ENCODE measurements at regions not wholly inside any gene's neighbourhood (a gene's known extent, or its start where the extent isn't known, plus 50 kb on each side); places are given as distances from the start of the nearest gene placed in this dataset.

DNA sequence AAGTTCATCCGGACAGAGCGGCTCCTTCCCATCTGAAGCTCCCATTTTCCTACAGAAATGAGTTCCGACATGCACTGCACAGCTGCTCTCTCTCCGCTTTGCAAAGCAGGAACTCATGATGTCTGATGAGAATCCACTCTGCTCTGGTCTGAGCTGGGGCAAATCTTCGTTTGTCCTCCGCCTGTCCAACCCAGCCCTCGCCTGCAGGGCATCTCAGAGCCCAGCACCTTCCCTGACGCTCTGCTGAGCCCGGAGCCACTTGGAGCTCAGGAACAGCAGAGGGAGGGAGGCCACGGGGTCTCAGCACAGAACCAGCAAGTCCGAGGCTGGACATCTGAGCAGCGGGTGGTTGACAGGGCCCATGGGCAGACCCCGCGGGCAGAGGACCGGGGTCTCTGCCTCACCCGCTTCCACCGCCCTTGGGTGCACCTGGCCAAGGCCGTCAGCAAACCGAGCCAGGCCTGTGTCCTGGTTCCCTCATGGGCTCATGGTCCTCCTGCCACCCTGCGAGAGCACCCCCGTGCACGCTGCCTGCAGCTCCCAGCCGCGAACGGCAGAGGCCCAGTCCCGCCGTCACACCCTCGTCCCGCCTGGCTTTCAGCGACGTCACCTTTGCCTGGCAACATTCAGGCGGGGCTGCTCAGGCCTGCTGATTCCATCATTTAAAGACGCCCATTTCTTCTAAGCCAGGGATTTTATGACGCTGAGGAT lies 78.5 kb upstream of the BHLHE23 start:
- intact Hi-C loops (cut with micrococcal nuclease) = no loop called here
- no TSS peak for BruUV-seq (replicated peaks)
- H3K27me3 ChIP-seq (ENCODE audit: control insufficient read depth in 2 of 2, insufficient read depth in 2 of 2, low read length in 2 of 2) = no peaks in the 10 kb centered on the region
- H3K9me3 ChIP-seq (replicated peaks; ENCODE audit: control insufficient read depth, insufficient read depth, low read length) = no peaks in the 10 kb centered on the region
- no peak overlapping the region for H3K27ac ChIP-seq (ENCODE audit: insufficient read depth, low read depth, low read length)
- no peaks in the 10 kb centered on the region for H3K4me1 ChIP-seq (ENCODE audit: control insufficient read depth, extremely low read depth, insufficient read depth, low read length)
- TF ChIP-seq EZH2 (IDR thresholded peaks at IDR 0.05; ENCODE audit: borderline replicate concordance, low read depth, low read length, severe bottlenecking) = no peak
- no peak for TF ChIP-seq MAX (IDR thresholded peaks at IDR 0.05; ENCODE audit: insufficient read depth, insufficient read length)
- TF ChIP-seq JUN (IDR thresholded peaks at IDR 0.05; ENCODE audit: borderline replicate concordance, insufficient read depth, insufficient read length, low read depth) = no peak
- TF ChIP-seq POLR2AphosphoS5 (IDR thresholded peaks at IDR 0.05; ENCODE audit: insufficient read depth, low read depth, low read length) = no peak
- no peak for TF ChIP-seq FOS (IDR thresholded peaks at IDR 0.05; ENCODE audit: borderline replicate concordance, insufficient read depth, low read length)
- H3K36me3 ChIP-seq (ENCODE audit: control insufficient read depth in 2 of 2, extremely low read depth in 1 of 2, insufficient read depth in 2 of 2, low read length in 2 of 2) = no peaks in the 10 kb centered on the region
- DNase-seq (ENCODE audit: low read depth, low spot score) (no peak), FAIRE-seq (no peak)
- POLR2A ChIA-PET = no interaction called here
- CTCF ChIA-PET = no interaction called here
- no peak overlapping the region for H3K9ac ChIP-seq (replicated peaks; ENCODE audit: extremely low read depth, insufficient read depth, low read length)
- H3K79me2 ChIP-seq (ENCODE audit: control insufficient read depth, insufficient read depth, low read length) = no peaks in the 10 kb centered on the region
- H3K9me1 ChIP-seq (replicated peaks; ENCODE audit: control insufficient read depth, extremely low read depth, insufficient read depth, low read length) = no peaks in the 10 kb centered on the region
- no peak overlapping the region for H3K4me2 ChIP-seq (ENCODE audit: insufficient read depth, low read length)
- no peaks in the 10 kb centered on the region for H4K20me1 ChIP-seq (replicated peaks; ENCODE audit: control insufficient read depth, extremely low read depth, insufficient read depth, low read length)
- H2AFZ ChIP-seq (ENCODE audit: low read depth, low read length) = no peak overlapping the region
- no peak overlapping the region for H3K4me3 ChIP-seq (replicated peaks in 1 of 3; ENCODE audit: insufficient read depth in 1 of 3, low read depth in 1 of 3, low read length in 3 of 3)
- dilution Hi-C loops (cut with MboI; ENCODE audit: extremely low pct_ligation_motif_present, low sequenced_read_pairs) = no loop called here

- dilution Hi-C loops (cut with MboI; ENCODE audit: extremely low pct_ligation_motif_present, low sequenced_read_pairs) = no loop called here
- ChIA-PET POLR2A (no interaction called here), CTCF (no interaction called here)
- no peaks in the 10 kb centered on the region for H3K4me1 ChIP-seq (ENCODE audit: control insufficient read depth, extremely low read depth, insufficient read depth, low read length)
- no peaks in the 10 kb centered on the region for H3K27me3 ChIP-seq (ENCODE audit: control insufficient read depth in 2 of 2, insufficient read depth in 2 of 2, low read length in 2 of 2)
- no peaks in the 10 kb centered on the region for H3K9me3 ChIP-seq (replicated peaks; ENCODE audit: control insufficient read depth, insufficient read depth, low read length)
- H3K9me1 ChIP-seq (replicated peaks; ENCODE audit: control insufficient read depth, extremely low read depth, insufficient read depth, low read length) = no peaks in the 10 kb centered on the region
- FAIRE-seq (no peak), DNase-seq (ENCODE audit: low read depth, low spot score) (no peak)
- H3K4me2 ChIP-seq (ENCODE audit: insufficient read depth, low read length) = no peak overlapping the region
- no peaks in the 10 kb centered on the region for H4K20me1 ChIP-seq (replicated peaks; ENCODE audit: control insufficient read depth, extremely low read depth, insufficient read depth, low read length)
- H3K27ac ChIP-seq (ENCODE audit: insufficient read depth, low read depth, low read length) = no peak overlapping the region
- no TSS peak for BruUV-seq (replicated peaks)
- H3K9ac ChIP-seq (replicated peaks; ENCODE audit: extremely low read depth, insufficient read depth, low read length) = no peak overlapping the region
- H3K79me2 ChIP-seq (ENCODE audit: control insufficient read depth, insufficient read depth, low read length) = no peaks in the 10 kb centered on the region
- H3K36me3 ChIP-seq (ENCODE audit: control insufficient read depth in 2 of 2, extremely low read depth in 1 of 2, insufficient read depth in 2 of 2, low read length in 2 of 2) = no peaks in the 10 kb centered on the region
- H3K4me3 ChIP-seq (replicated peaks in 1 of 3; ENCODE audit: insufficient read depth in 1 of 3, low read depth in 1 of 3, low read length in 3 of 3) = no peak overlapping the region
- no peak for TF ChIP-seq POLR2AphosphoS5 (IDR thresholded peaks at IDR 0.05; ENCODE audit: insufficient read depth, low read depth, low read length)
- TF ChIP-seq FOS (IDR thresholded peaks at IDR 0.05; ENCODE audit: borderline replicate concordance, insufficient read depth, low read length) = no peak
- TF ChIP-seq MAX (IDR thresholded peaks at IDR 0.05; ENCODE audit: insufficient read depth, insufficient read length) = no peak
- TF ChIP-seq MYC (IDR thresholded peaks at IDR 0.05; ENCODE audit: low read depth, low read length) = no peak
- no peak for TF ChIP-seq JUN (IDR thresholded peaks at IDR 0.05; ENCODE audit: borderline replicate concordance, insufficient read depth, insufficient read length, low read depth)
- TF ChIP-seq GATA2 (IDR thresholded peaks at IDR 0.05; ENCODE audit: insufficient read depth, insufficient read length, low read depth, low read length) = no peak
- TF ChIP-seq POLR2A (IDR thresholded peaks at IDR 0.05; ENCODE audit: low read depth, low read length) = no peak
- TF ChIP-seq, protein P1, sequence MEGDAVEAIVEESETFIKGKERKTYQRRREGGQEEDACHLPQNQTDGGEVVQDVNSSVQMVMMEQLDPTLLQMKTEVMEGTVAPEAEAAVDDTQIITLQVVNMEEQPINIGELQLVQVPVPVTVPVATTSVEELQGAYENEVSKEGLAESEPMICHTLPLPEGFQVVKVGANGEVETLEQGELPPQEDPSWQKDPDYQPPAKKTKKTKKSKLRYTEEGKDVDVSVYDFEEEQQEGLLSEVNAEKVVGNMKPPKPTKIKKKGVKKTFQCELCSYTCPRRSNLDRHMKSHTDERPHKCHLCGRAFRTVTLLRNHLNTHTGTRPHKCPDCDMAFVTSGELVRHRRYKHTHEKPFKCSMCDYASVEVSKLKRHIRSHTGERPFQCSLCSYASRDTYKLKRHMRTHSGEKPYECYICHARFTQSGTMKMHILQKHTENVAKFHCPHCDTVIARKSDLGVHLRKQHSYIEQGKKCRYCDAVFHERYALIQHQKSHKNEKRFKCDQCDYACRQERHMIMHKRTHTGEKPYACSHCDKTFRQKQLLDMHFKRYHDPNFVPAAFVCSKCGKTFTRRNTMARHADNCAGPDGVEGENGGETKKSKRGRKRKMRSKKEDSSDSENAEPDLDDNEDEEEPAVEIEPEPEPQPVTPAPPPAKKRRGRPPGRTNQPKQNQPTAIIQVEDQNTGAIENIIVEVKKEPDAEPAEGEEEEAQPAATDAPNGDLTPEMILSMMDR (IDR thresholded peaks at IDR 0.05; ENCODE audit: extremely low read depth in 1 of 2, insufficient read depth in 1 of 2, low read depth in 1 of 2, low read length in 2 of 2) = no peak
- no peak for TF ChIP-seq EZH2 (IDR thresholded peaks at IDR 0.05; ENCODE audit: borderline replicate concordance, low read depth, low read length, severe bottlenecking)
- no peak overlapping the region for H2AFZ ChIP-seq (ENCODE audit: low read depth, low read length)
- intact Hi-C loops (cut with micrococcal nuclease) = no loop called here
Observed at GRCh38 chr20:63084563-63084927, 77.8 kb upstream of the BHLHE23 start.
